Lung (tissue), 11 donors: ENCODE measurements at regions not wholly inside any gene's neighbourhood (a gene's known extent, or its start where the extent isn't known, plus 50 kb on each side); places are given as distances from the start of the nearest gene placed in this dataset.
A peak's percentile ranks its signal among the peaks of the same experiment; 100 is the strongest.
"Not testable (repeated sequence)": the region's sequence is repeated elsewhere in the genome, so short reads cannot be mapped to it uniquely, and the experiment has no call there.

Source experiments
- ATAC-seq: fragments of 200-7000 bp; cut with Tn5 transposase; one replicate; pipeline ENCODE4 v1.9.1; 2020; ENCODE audit warnings: moderate number of reproducible peaks; ENCODE audit not compliant: insufficient read depth, low FRiP score
- DNase-seq, 3 donors: peaks; one replicate each; pipeline ENCODE4 v3.0.0-alpha.2; 2013 to 2017
- H3K27ac ChIP-seq, 2 donors: one replicate each; pipeline ENCODE4 v1.5.1; 2013; ENCODE audit warnings: mild to moderate bottlenecking in 2 of 2, moderate library complexity in 2 of 2, control low read depth in 1 of 2, inconsistent platforms in 1 of 2, low read depth in 1 of 2, low read length in 1 of 2
- H3K27me3 ChIP-seq, 3 donors: one replicate each; pipeline ENCODE4 v1.5.1; 2013; ENCODE audit warnings: low read length in 2 of 3; ENCODE audit not compliant: control insufficient read depth in 3 of 3, insufficient read depth in 3 of 3
- H3K36me3 ChIP-seq, 4 donors: one replicate each; pipeline ENCODE4 v1.5.1; 2013; ENCODE audit warnings: low read length in 4 of 4, mild to moderate bottlenecking in 1 of 4, moderate library complexity in 1 of 4; ENCODE audit not compliant: control insufficient read depth in 4 of 4, insufficient read depth in 4 of 4
- H3K4me1 ChIP-seq, 5 donors: one replicate each; pipeline ENCODE4 v1.5.1; 2013; ENCODE audit warnings: low read length in 5 of 5, mild to moderate bottlenecking in 2 of 5, moderate library complexity in 1 of 5; ENCODE audit not compliant: control insufficient read depth in 5 of 5, insufficient read depth in 5 of 5
- H3K4me3 ChIP-seq: one replicate; pipeline ENCODE4 v1.5.1; 2013; ENCODE audit warnings: mild to moderate bottlenecking, control low read depth, moderate library complexity
- H3K9ac ChIP-seq, 2 donors: one replicate each; pipeline ENCODE4 v1.5.1; 2013; ENCODE audit warnings: low read length in 2 of 2, control low read depth in 1 of 2; ENCODE audit not compliant: insufficient read depth in 1 of 2
- H3K9me3 ChIP-seq, 4 donors: one replicate each; pipeline ENCODE4 v1.5.1; 2013; ENCODE audit warnings: low read length in 3 of 4, mild to moderate bottlenecking in 1 of 4, moderate library complexity in 1 of 4; ENCODE audit not compliant: control insufficient read depth in 4 of 4, insufficient read depth in 3 of 4
- WGBS, 2 donors: extraction: QIAGEN DNeasy Blood & Tissue Kit; methylation state at CpG; one replicate each; pipeline ENCODE4 v1.1.7; 2013; 5-methylcytosine and 5-hydroxymethylcytosine counted together
- TF ChIP-seq, protein P1 (sequence below): IDR thresholded peaks from 2 replicates; pipeline ENCODE4 v1.5.1; 2012; ENCODE audit warnings: mild to moderate bottlenecking; ENCODE audit errors: control extremely low read depth, extremely low read depth
- donor health status: control.
- donor health status: control.
- donor health status: Bipolar disorder and iron deficiency.
- donor health status: healthy.
- donor health status: DM: yes; HTN: yes; CAD: no.

DNA sequence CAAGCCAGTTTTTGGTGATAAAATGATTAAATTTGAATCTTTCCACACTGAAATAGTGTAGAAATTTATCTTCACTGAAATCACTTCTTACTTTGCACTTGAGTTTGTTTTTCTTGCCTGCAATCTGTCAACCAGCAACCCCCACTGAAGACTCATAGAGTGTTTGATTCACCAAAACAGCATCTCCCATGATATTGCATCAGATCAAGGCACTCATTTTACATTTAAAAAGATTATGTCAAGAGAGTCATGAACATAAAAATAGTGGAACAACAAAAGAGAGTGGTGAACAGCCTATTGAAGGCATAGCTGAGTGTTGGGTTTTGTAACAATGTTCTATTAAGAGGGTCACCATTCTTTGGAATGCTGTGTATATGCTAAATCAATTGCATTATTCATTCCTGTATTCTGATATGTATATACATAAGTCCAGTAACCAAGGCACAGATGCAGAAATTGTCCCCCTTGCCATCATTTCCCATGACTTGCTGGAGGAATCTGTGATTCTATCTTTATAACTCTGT is 1934.9 kb downstream of the ARAP2 start:
- TF ChIP-seq, protein P1, sequence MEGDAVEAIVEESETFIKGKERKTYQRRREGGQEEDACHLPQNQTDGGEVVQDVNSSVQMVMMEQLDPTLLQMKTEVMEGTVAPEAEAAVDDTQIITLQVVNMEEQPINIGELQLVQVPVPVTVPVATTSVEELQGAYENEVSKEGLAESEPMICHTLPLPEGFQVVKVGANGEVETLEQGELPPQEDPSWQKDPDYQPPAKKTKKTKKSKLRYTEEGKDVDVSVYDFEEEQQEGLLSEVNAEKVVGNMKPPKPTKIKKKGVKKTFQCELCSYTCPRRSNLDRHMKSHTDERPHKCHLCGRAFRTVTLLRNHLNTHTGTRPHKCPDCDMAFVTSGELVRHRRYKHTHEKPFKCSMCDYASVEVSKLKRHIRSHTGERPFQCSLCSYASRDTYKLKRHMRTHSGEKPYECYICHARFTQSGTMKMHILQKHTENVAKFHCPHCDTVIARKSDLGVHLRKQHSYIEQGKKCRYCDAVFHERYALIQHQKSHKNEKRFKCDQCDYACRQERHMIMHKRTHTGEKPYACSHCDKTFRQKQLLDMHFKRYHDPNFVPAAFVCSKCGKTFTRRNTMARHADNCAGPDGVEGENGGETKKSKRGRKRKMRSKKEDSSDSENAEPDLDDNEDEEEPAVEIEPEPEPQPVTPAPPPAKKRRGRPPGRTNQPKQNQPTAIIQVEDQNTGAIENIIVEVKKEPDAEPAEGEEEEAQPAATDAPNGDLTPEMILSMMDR: no peak
- H3K9me3 ChIP-seq: no peaks in the 10 kb centered on the region
- H3K4me3 ChIP-seq: no peak overlapping the region
- no peak for ATAC-seq
- no peak for DNase-seq
- H3K36me3 ChIP-seq: no peaks in the 10 kb centered on the region
- no peaks in the 10 kb centered on the region for H3K4me1 ChIP-seq
- no peak overlapping the region for H3K9ac ChIP-seq
- no peak overlapping the region for H3K27ac ChIP-seq
- H3K27me3 ChIP-seq: no peaks in the 10 kb centered on the region

DNA sequence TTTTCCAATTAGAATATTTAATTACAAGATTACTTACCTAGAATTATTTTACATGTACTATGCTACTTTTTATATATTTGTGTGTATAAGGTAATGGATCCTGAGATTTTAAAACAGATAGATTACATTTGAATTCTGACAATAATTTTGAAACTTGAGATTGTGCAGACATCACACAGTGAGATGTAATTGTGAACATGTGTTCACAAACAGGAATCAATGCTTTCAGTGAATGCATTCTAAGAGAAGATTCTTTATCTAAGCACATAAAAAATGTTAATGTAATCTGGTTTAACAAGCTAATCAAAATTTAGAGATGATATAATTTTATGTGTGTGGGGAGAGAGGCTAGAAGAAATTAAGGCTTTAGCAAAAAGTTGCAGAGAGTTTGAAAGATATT is 1925.5 kb downstream of the ARAP2 start:
- Histone ChIP-seq H3K4me1 (no peaks in the 10 kb centered on the region), H3K27me3 (no peaks in the 10 kb centered on the region), H3K4me3 (no peak overlapping the region), H3K36me3 (no peaks in the 10 kb centered on the region), H3K9me3 (no peaks in the 10 kb centered on the region), H3K9ac (no peak overlapping the region), H3K27ac (no peak overlapping the region)
- DNase-seq (no peak), ATAC-seq (no peak)
- TF ChIP-seq, protein P1: no peak

DNA sequence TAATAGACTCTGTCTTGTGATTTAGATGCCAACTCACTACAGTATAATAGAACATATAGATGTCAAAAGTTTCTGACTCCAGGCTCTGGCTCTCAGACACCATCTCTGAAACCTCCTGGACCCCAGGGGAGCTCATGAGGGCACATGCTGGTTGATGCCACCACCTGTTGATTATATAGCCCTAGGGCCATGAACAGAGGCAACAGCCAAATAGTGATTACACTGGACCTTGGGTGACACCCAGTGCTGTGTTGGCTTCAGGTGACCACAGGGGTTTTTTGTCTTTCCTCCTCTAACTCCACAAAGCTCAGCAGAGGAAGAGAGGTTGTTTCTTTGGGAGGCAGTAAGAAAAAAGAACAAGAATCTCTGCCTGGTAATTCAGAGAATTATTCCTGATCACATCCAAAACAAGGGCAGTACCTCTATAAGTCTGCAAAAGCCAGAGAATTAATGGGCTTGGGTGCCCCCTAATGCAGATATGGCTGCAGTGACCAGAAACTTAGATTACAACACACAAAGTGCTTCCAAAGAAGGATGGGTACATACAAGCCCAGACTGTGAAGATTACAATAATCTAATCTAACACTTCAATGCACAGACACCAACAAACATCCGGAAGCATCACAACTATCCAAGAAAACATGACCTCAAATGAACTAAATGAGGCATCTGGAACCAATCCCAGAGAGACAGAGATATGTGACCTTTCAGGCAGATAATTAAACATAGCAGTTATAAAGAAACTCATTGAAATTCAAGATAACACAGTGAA is 1920.6 kb downstream of the ARAP2 start:
- H3K9ac ChIP-seq: no peak overlapping the region
- TF ChIP-seq, protein P1: no peak
- no peak overlapping the region for H3K27ac ChIP-seq
- no peaks in the 10 kb centered on the region for H3K4me1 ChIP-seq
- no peaks in the 10 kb centered on the region for H3K9me3 ChIP-seq
- H3K4me3 ChIP-seq: no peak overlapping the region
- DNase-seq (peak in 2 of 3 donors; percentile 5 to 12), ATAC-seq (no peak)
- no peaks in the 10 kb centered on the region for H3K36me3 ChIP-seq
- 77 to 81% methylated on average over 1 of the region's 1 CpG for WGBS, 2 donors
- no peaks in the 10 kb centered on the region for H3K27me3 ChIP-seq

DNA sequence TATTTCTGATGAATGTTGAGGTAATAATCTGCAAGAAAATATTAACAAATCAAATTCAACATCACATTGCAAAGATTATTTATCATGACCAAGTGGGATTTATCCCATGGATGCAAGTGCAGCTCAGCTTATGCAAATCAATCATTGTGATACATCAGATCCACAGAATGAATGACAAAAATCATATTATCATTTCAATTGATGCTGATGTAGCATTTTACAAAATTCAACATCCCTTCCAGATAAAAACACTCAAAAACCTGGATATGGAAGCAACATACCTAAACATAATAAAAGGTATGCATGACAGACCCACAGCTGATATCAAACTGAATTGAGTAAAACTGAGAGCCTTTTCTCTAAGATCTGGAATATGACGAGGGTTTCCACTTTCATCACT is 1915.4 kb downstream of the ARAP2 start:
- H3K9ac ChIP-seq: no peak overlapping the region
- TF ChIP-seq, protein P1: no peak

DNA sequence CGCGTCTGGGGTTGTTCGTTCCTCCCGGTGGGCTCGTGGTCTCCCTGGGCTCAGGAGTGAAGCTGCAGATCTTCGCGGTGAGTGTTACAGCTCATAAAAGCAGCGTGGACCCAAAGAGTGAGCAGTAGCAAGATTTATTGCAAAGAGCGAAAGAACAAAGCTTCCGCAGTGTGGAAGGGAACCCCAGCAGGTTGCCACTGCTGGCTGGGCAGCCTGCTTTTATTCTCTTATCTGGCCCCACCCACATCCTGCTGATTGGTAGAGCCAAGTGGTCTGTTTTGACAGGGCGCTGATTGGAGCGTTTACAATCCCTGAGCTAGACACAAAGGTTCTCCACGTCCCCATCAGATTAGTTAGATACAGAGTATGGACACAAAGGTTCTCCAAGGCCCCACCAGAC is 1909.2 kb downstream of the ARAP2 start:
- WGBS, 2 donors: 93 to 94% methylated on average over 13 of the region's 13 CpGs
- not testable (repeated sequence) for H3K4me3 ChIP-seq, H3K27me3 ChIP-seq, DNase-seq, H3K9me3 ChIP-seq, H3K27ac ChIP-seq, H3K9ac ChIP-seq, H3K36me3 ChIP-seq, H3K4me1 ChIP-seq, ATAC-seq

More for the DNA sequence above, 1915.4 kb downstream of the ARAP2 start:
- 93 to 95% methylated on average over 1 of the region's 1 CpG for WGBS, 2 donors
- Histone ChIP-seq H3K4me3 (no peak overlapping the region), H3K27ac (no peak overlapping the region), H3K9me3 (no peaks in the 10 kb centered on the region), H3K4me1 (no peaks in the 10 kb centered on the region), H3K36me3 (no peaks in the 10 kb centered on the region), H3K27me3 (no peaks in the 10 kb centered on the region)
- no peak for DNase-seq
- no peak for ATAC-seq
